ENCODE measurements at regions not wholly inside any gene's neighbourhood (a gene's known extent, or its start where the extent isn't known, plus 50 kb on each side); places are given as distances from the start of the nearest gene placed in this dataset.

DNA sequence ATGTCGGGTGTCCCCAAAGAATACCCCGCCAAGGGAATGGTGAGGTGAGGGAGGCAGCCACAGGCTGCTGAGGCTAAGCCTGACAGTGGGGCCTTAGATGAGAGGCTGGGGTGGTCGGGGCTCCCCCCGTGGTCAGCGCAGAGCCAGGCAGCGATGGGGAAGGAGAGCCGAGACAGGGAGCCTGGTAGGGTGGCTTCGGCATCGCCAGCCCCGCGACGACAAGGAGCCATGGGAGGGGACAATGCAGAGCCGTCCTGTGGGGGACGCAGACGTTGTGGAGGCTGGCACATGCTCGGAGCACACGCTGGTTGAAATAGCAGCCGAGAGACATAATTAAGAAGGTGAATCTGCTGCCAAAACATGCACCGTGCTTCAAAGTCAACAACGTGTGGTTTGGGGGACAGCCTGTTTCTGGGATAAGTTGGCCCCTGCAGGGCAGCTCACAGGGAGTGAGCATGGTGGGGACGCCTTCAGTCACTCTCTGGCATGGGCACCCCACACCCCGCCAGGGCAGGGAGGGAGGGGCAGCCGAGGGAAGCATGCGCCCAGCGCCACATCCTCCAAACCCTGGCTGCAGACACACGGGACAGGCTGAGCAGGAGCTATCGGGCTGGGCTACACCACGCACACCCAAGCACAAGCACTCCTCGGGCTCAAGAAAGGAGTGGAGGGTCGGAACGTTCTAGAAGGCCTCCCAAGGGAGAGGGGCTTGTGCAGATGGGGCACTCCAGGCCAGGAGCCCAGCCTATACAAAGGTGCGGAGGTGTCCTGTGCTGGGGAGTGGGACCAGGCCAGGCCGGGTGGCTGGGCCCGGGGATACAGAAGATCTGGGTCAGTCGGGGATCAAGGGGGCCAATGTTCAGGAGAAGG lies 66.6 kb upstream of the C14orf180 start:
- TF ChIP-seq CTCF (conservative IDR thresholded peaks at IDR 0.05), result no peak
- TF ChIP-seq EZH2 (IDR thresholded peaks at IDR 0.05; ENCODE audit: low read depth), result no peak
